OCI-LY3 (cell line): ENCODE measurements at regions not wholly inside any gene's neighbourhood (a gene's known extent, or its start where the extent isn't known, plus 50 kb on each side); places are given as distances from the start of the nearest gene placed in this dataset.

ENCODE experiments used
- CTCF ChIP-seq: fragments of 200-600, 300-600 bp; sonication (generic); IDR thresholded peaks from 2 replicates; pipeline ENCODE4 v1.5.1; 2014; ENCODE audit warnings: antibody characterized with exemption, low read length, low read depth
- EZH2phosphoT487 ChIP-seq: fragments of 200-600 bp; shearing (Covaris generic); IDR thresholded peaks from 2 replicates; pipeline ENCODE4 v1.6.1; 2018; ENCODE audit warnings: antibody characterized with exemption, mixed run types, low read depth

DNA sequence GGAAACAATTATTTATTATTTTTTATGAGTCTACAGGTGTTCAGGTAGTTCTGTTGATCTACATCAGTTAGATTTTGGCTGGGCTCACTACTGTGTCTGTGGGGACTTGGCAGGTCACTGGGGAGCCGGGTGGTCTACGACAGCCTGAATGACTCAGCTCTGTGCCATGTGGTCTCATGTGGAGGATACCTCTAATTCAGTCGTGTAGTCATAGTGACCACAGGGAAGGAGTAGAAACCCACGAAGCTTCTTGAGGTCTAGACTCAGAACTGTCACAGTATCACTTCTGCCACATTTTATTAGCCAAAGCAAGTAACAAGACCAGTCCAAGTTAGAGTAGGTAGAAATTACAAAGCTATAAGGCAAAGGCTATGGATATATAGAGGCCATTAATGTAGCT lies 64.7 kb upstream of the GRAMD2B start:
- no peak for TF ChIP-seq CTCF
- TF ChIP-seq EZH2phosphoT487: no peak
